Endothelial cell of umbilical vein (primary cell): ENCODE measurements at regions not wholly inside any gene's neighbourhood (a gene's known extent, or its start where the extent isn't known, plus 50 kb on each side); places are given as distances from the start of the nearest gene placed in this dataset.

Experiments
- BruUV-seq: library from RNA; stranded (reverse); fragments of 400-500 nt; replicated peaks from 2 replicates; lab custom pipeline; 2021; lab: Mats Ljungman, UMichigan
- CTCF ChIA-PET: fragments of 300-600, 350-600 bp; sonication (Branson Sonifier 250); formaldehyde crosslinking; loops from one replicate; lab custom pipeline; 2021; ENCODE audit warnings: antibody characterized with exemption, inconsistent platforms; lab: Charles Lee
- POLR2A ChIA-PET: fragments of 300-600, 350-600 bp; sonication (Branson Sonifier 250); formaldehyde crosslinking; loops from one replicate; lab custom pipeline; 2021; ENCODE audit warnings: antibody characterized with exemption, inconsistent platforms; lab: Charles Lee
- DNase-seq: peaks from one replicate; pipeline ENCODE4 v3.0.0-alpha.2; 2011; ENCODE audit warnings: low read depth, low spot score
- FAIRE-seq: peaks from 2 replicates; lab custom pipeline; 2011; peaks lifted over from hg19 to GRCh38; lab: Jason Lieb, UNC
- H2AFZ ChIP-seq: 2 replicates; pipeline ENCODE4 v1.6.0; 2012; ENCODE audit warnings: low read depth, low read length, control low read depth, inconsistent platforms
- H3K27ac ChIP-seq: 2 replicates; pipeline ENCODE4 v1.5.1; 2011; ENCODE audit warnings: low read depth, mild to moderate bottlenecking, control low read depth, low read length, moderate library complexity; ENCODE audit not compliant: insufficient read depth
- H3K27me3 ChIP-seq, 2 experiments: 2 replicates each; pipeline versions ENCODE4 v1.6.0 to v1.6.1; 2011; ENCODE audit warnings: low read length in 2 of 2, mixed read lengths in 1 of 2; ENCODE audit not compliant: control insufficient read depth in 2 of 2, insufficient read depth in 2 of 2
- H3K36me3 ChIP-seq, 2 experiments: 2 replicates in 1 of 2; 3 replicates in 1 of 2; pipeline ENCODE4 v1.5.1; 2011; ENCODE audit warnings: low read length in 2 of 2, mild to moderate bottlenecking in 1 of 2, moderate library complexity in 1 of 2; ENCODE audit not compliant: control insufficient read depth in 2 of 2, insufficient read depth in 2 of 2; ENCODE audit errors: extremely low read depth in 1 of 2
- H3K4me1 ChIP-seq: 3 replicates; pipeline ENCODE4 v1.5.1; 2011; ENCODE audit warnings: mild to moderate bottlenecking, low read length; ENCODE audit not compliant: control insufficient read depth, insufficient read depth; ENCODE audit errors: extremely low read depth
- H3K4me2 ChIP-seq: 2 replicates; pipeline ENCODE4 v1.6.1; 2011; ENCODE audit warnings: low read length, control low read depth, mixed read lengths; ENCODE audit not compliant: insufficient read depth
- H3K4me3 ChIP-seq, 3 experiments: fragments of 200-600 bp in 1 of 3; sonication (generic), shearing (Covaris generic) in 1 of 3; replicated peaks in 1 of 3; 2 replicates each; pipeline ENCODE4 v1.5.1; 2011 to 2016; ENCODE audit warnings: control low read depth in 3 of 3, low read length in 3 of 3, mild to moderate bottlenecking in 2 of 3, inconsistent platforms in 1 of 3, low read depth in 1 of 3, moderate library complexity in 1 of 3; ENCODE audit not compliant: insufficient read depth in 1 of 3
- H3K79me2 ChIP-seq: 2 replicates; pipeline ENCODE4 v1.6.0; 2012; ENCODE audit warnings: low read length, inconsistent platforms; ENCODE audit not compliant: control insufficient read depth, insufficient read depth
- H3K9ac ChIP-seq: replicated peaks from 2 replicates; pipeline ENCODE3; 2011; ENCODE audit warnings: low read length, control low read depth; ENCODE audit not compliant: insufficient read depth; ENCODE audit errors: extremely low read depth
- H3K9me1 ChIP-seq: replicated peaks from 3 replicates; pipeline ENCODE4 v1.6.0; 2011; ENCODE audit warnings: mild to moderate bottlenecking, low read length; ENCODE audit not compliant: control insufficient read depth, insufficient read depth; ENCODE audit errors: extremely low read depth
- H3K9me3 ChIP-seq: replicated peaks from 2 replicates; pipeline ENCODE4 v1.5.1; 2012; ENCODE audit warnings: low read length, inconsistent platforms; ENCODE audit not compliant: control insufficient read depth, insufficient read depth
- H4K20me1 ChIP-seq: replicated peaks from 2 replicates; pipeline ENCODE3; 2011; ENCODE audit warnings: mild to moderate bottlenecking, low read length; ENCODE audit not compliant: control insufficient read depth, insufficient read depth; ENCODE audit errors: extremely low read depth
- CTCF ChIP-seq, 2 donors: IDR thresholded peaks; 1 replicate in 1 of 2; 2 replicates in 1 of 2; pipeline ENCODE4 v1.5.1; 2011; ENCODE audit warnings: low read length in 2 of 2, mild to moderate bottlenecking in 2 of 2, moderate library complexity in 2 of 2, control low read depth in 1 of 2, inconsistent platforms in 1 of 2, low read depth in 1 of 2; ENCODE audit not compliant: insufficient read depth in 1 of 2; ENCODE audit errors: extremely low read depth in 1 of 2
- EZH2 ChIP-seq: IDR thresholded peaks from 2 replicates; pipeline ENCODE4 v1.6.1; 2012; ENCODE audit warnings: borderline replicate concordance, low read depth, mild to moderate bottlenecking, moderate library complexity, low read length, inconsistent platforms; ENCODE audit not compliant: severe bottlenecking
- FOS ChIP-seq: IDR thresholded peaks from 2 replicates; pipeline ENCODE4 v1.6.1; 2011; ENCODE audit warnings: mild to moderate bottlenecking, low read length, moderate library complexity, borderline replicate concordance; ENCODE audit not compliant: insufficient read depth
- JUN ChIP-seq: IDR thresholded peaks from 2 replicates; pipeline ENCODE4 v1.6.1; 2011; ENCODE audit warnings: borderline replicate concordance, low read depth; ENCODE audit not compliant: insufficient read length, insufficient read depth
- MYC ChIP-seq: IDR thresholded peaks from one replicate; pipeline ENCODE4 v1.6.1; 2011; ENCODE audit warnings: mild to moderate bottlenecking, low read depth, low read length
- POLR2A ChIP-seq: IDR thresholded peaks from 2 replicates; pipeline ENCODE4 v1.6.1; 2012; ENCODE audit warnings: low read depth, mild to moderate bottlenecking, control low read depth, low read length
- POLR2AphosphoS5 ChIP-seq: IDR thresholded peaks from 2 replicates; pipeline ENCODE4 v1.6.1; 2012; ENCODE audit warnings: low read depth, mild to moderate bottlenecking, control low read depth, low read length, moderate library complexity; ENCODE audit not compliant: insufficient read depth
- dilution Hi-C: fragments of 300-500 bp; cut with MboI; formaldehyde crosslinking; loops from one replicate; pipeline ENCODE4 v1.15.0; 2019; ENCODE audit warnings: low sequenced_read_pairs; ENCODE audit not compliant: extremely low pct_ligation_motif_present
- intact Hi-C: fragments of 100-400 bp; cut with micrococcal nuclease; formaldehyde crosslinking; loops from one replicate; pipeline ENCODE4 v1.10.0; 2022
- TF ChIP-seq, protein P1 (sequence below): IDR thresholded peaks from 2 replicates; pipeline ENCODE4 v1.6.1; 2011; ENCODE audit not compliant: insufficient read depth, insufficient read length

DNA sequence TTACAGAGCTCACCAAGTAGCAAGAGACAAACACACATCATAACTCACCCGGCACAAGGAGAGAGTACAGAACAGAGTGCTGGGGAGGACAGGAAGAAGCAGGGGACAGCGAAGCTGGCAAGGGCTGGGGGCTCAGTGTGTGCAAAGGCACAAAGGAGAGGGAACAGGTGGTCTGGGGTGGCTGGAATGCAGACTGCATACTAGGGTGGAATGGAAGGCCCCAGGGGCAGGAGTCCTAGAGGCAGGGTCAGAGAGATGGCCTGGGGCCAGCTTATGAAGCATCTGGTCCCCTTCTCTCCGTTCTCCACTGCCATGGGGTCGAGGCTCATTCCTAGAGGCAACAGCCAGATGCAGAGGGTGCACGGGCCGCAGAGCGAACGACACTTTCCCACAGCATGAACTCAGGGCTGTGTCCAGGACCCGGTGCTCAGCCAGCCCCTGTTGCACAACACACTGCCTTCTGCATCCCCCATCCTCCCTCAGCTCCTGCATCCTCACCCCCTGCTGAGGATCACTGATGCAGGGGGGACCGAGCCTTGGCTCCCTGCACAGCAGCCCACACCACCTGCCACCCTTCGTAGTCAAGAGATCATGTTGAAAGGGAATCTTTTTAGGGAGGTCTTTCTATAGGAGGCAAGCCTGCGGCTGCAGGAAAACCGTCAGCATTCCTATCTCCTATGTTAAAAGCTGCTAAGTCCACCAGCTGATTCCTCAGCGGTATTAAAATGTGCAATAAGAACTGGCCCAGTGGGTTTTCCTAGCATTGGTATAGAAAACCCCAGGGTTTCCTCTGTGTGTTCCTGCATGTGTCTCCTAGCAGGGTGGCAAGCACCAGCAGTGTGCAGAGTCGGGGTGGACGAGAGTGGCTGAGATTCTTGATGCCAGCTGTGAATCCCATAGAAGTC is 293.5 kb downstream of the UACA start:
- Histone ChIP-seq H3K9me3 (no peaks in the 10 kb centered on the region), H3K27me3 (peaks cover 3% of the 10 kb centered on the region in 2 experiments), H3K79me2 (no peaks in the 10 kb centered on the region), H3K4me1 (peaks cover 15% of the 10 kb centered on the region), H4K20me1 (no peaks in the 10 kb centered on the region), H3K4me2 (no peak overlapping the region), H3K9ac (no peak overlapping the region), H3K9me1 (no peaks in the 10 kb centered on the region), H3K36me3 (no peaks in the 10 kb centered on the region), H3K4me3 (no peak overlapping the region), H2AFZ (no peak overlapping the region), H3K27ac (no peak overlapping the region)
- BruUV-seq = no TSS peak
- intact Hi-C loops = loop anchor here (5.0 to 10.0 kb wide), 2 partner anchors 715 to 893 kb away; no protein-coding TSS in a partner anchor
- TF ChIP-seq JUN (no peak), FOS (no peak), POLR2AphosphoS5 (no peak), MYC (no peak)
- TF ChIP-seq, protein P1, sequence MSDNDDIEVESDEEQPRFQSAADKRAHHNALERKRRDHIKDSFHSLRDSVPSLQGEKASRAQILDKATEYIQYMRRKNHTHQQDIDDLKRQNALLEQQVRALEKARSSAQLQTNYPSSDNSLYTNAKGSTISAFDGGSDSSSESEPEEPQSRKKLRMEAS = no peak
- dilution Hi-C loops = no loop called here
- CTCF ChIA-PET = interaction anchor here (1.8 kb wide), 1 partner anchor 19 kb away, joined by 8 read pairs; no protein-coding TSS in a partner anchor
- no peak for FAIRE-seq
- DNase-seq = no peak
- POLR2A ChIA-PET = no interaction called here

GRCh38 chr15:70469182-70469581 is 294.2 kb downstream of the UACA start:
- Histone ChIP-seq H3K4me1 (peaks cover 8% of the 10 kb centered on the region), H2AFZ (no peak overlapping the region), H3K27ac (no peak overlapping the region), H3K4me3 (no peak overlapping the region), H4K20me1 (no peaks in the 10 kb centered on the region), H3K36me3 (no peaks in the 10 kb centered on the region), H3K9me3 (no peaks in the 10 kb centered on the region), H3K9ac (no peak overlapping the region), H3K4me2 (no peak overlapping the region), H3K27me3 (peaks cover 3 to 6% of the 10 kb centered on the region in 2 experiments), H3K9me1 (no peaks in the 10 kb centered on the region), H3K79me2 (no peaks in the 10 kb centered on the region)
- BruUV-seq = no TSS peak
- no peak for TF ChIP-seq POLR2A
- TF ChIP-seq EZH2 = no peak
- no peak for TF ChIP-seq MYC
- no peak for TF ChIP-seq CTCF (IDR thresholded peaks at IDR 0.05; ENCODE audit: extremely low read depth in 1 of 2, insufficient read depth in 1 of 2, low read depth in 1 of 2, low read length in 2 of 2)
- TF ChIP-seq, protein P1 = no peak
- TF ChIP-seq JUN = no peak
- TF ChIP-seq POLR2AphosphoS5 = no peak
- TF ChIP-seq FOS = no peak
- CTCF ChIA-PET = no interaction called here
- POLR2A ChIA-PET = no interaction called here
- dilution Hi-C loops = no loop called here
- FAIRE-seq = no peak
- intact Hi-C loops = loop anchor here (5.0 kb wide), 1 partner anchor 892 kb away; no protein-coding TSS in a partner anchor
- DNase-seq = no peak
